Hepatic stellate cell (primary cell): ENCODE measurements at regions not wholly inside any gene's neighbourhood (a gene's known extent, or its start where the extent isn't known, plus 50 kb on each side); places are given as distances from the start of the nearest gene placed in this dataset.

Experiments used
- DNase-seq: peaks from one replicate; pipeline ENCODE4 v3.0.0; 2011; ENCODE audit warnings: low spot score

- no peak for DNase-seq
Observed at GRCh38 chr2:16615687-16616615, 49.7 kb downstream of the CYRIA start.

GRCh38 chr2:16615246-16615645 lies 50.4 kb downstream of the CYRIA start:
- no peak for DNase-seq

- DNase-seq, result no peak
Observed at GRCh38 chr2:16614314-16614860, 51.2 kb downstream of the CYRIA start.

GRCh38 chr2:16613539-16614011 lies 52.1 kb downstream of the CYRIA start:
- no peak for DNase-seq

- no peak for DNase-seq
Observed at GRCh38 chr2:16612490-16612889, 53.1 kb downstream of the CYRIA start.

- no peak for DNase-seq
Observed at GRCh38 chr2:16609786-16610185, 55.8 kb downstream of the CYRIA start.

GRCh38 chr2:16608661-16609643 lies 56.7 kb downstream of the CYRIA start:
- peak; percentile 73 for DNase-seq

- DNase-seq, result no peak
Observed at GRCh38 chr2:16607301-16607700, 58.3 kb downstream of the CYRIA start.

GRCh38 chr2:16604236-16604635 lies 61.4 kb downstream of the CYRIA start:
- DNase-seq, result no peak

GRCh38 chr2:16591370-16591933 lies 74.2 kb downstream of the CYRIA start:
- no peak for DNase-seq

GRCh38 chr2:16589465-16589864 lies 76.2 kb downstream of the CYRIA start:
- no peak for DNase-seq

- DNase-seq, result no peak
Observed at GRCh38 chr2:16588565-16588964, 77.1 kb downstream of the CYRIA start.

GRCh38 chr2:16587601-16588000 lies 78.0 kb downstream of the CYRIA start:
- no peak for DNase-seq

- no peak for DNase-seq
Observed at GRCh38 chr2:16584824-16585540, 80.7 kb downstream of the CYRIA start.

- no peak for DNase-seq
Observed at GRCh38 chr2:16584084-16584483, 81.5 kb downstream of the CYRIA start.

GRCh38 chr2:16581241-16581640 lies 84.4 kb downstream of the CYRIA start:
- DNase-seq, result no peak

- DNase-seq, result no peak
Observed at GRCh38 chr2:16578081-16578480, 87.6 kb downstream of the CYRIA start.

- DNase-seq, result no peak
Observed at GRCh38 chr2:16570516-16570915, 95.1 kb downstream of the CYRIA start.

GRCh38 chr2:16568998-16569784 lies 96.4 kb downstream of the CYRIA start:
- DNase-seq, result no peak

GRCh38 chr2:16566701-16567100 lies 98.9 kb downstream of the CYRIA start:
- DNase-seq, result no peak
